ENCODE measurements at regions not wholly inside any gene's neighbourhood (a gene's known extent, or its start where the extent isn't known, plus 50 kb on each side); places are given as distances from the start of the nearest gene placed in this dataset.
"Not testable (repeated sequence)": the region's sequence is repeated elsewhere in the genome, so short reads cannot be mapped to it uniquely, and the experiment has no call there.

- WGBS, 2 donors = 52 to 59% methylated on average over 2 of the region's 2 CpGs
- intact Hi-C loops (cut with DNase I; ENCODE audit: low total_unique reads) = no loop called here
- no peak for DNase-seq (ENCODE audit: low spot score in 2 of 2)
- H3K4me3 ChIP-seq (ENCODE audit: low read depth, poor library complexity, severe bottlenecking) = no peak overlapping the region
- TF ChIP-seq POLR2A (IDR thresholded peaks at IDR 0.05) (no peak), CTCF (IDR thresholded peaks at IDR 0.05) (no peak)
Measured at GRCh38 chr4:177187371-177187770, 122.3 kb upstream of the NEIL3 start.

GRCh38 chr4:177190995-177191580 lies 118.6 kb upstream of the NEIL3 start:
- H3K4me3 ChIP-seq (ENCODE audit: low read depth, poor library complexity, severe bottlenecking) = no peak overlapping the region
- TF ChIP-seq CTCF (IDR thresholded peaks at IDR 0.05) = no peak
- no peak for TF ChIP-seq POLR2A (IDR thresholded peaks at IDR 0.05)
- DNase-seq (ENCODE audit: low spot score in 2 of 2) = no peak
- intact Hi-C loops (cut with DNase I; ENCODE audit: low total_unique reads) = no loop called here
- WGBS, 2 donors = 52 to 53% methylated on average over 3 of the region's 3 CpGs

GRCh38 chr4:177191586-177191985 lies 118.1 kb upstream of the NEIL3 start:
- 64 to 69% methylated on average over 4 of the region's 4 CpGs for WGBS, 2 donors
- no peak for TF ChIP-seq CTCF (IDR thresholded peaks at IDR 0.05)
- no peak for TF ChIP-seq POLR2A (IDR thresholded peaks at IDR 0.05)
- intact Hi-C loops (cut with DNase I; ENCODE audit: low total_unique reads) = no loop called here
- no peak overlapping the region for H3K4me3 ChIP-seq (ENCODE audit: low read depth, poor library complexity, severe bottlenecking)
- no peak for DNase-seq (ENCODE audit: low spot score in 2 of 2)

GRCh38 chr4:177191991-177192390 lies 117.7 kb upstream of the NEIL3 start:
- WGBS, 2 donors = 85 to 87% methylated on average over 7 of the region's 7 CpGs
- H3K4me3 ChIP-seq (ENCODE audit: low read depth, poor library complexity, severe bottlenecking) = no peak overlapping the region
- DNase-seq (ENCODE audit: low spot score in 2 of 2) = no peak
- no peak for TF ChIP-seq CTCF (IDR thresholded peaks at IDR 0.05)
- no peak for TF ChIP-seq POLR2A (IDR thresholded peaks at IDR 0.05)
- intact Hi-C loops (cut with DNase I; ENCODE audit: low total_unique reads) = no loop called here

- intact Hi-C loops (cut with DNase I; ENCODE audit: low total_unique reads); H3K4me3 ChIP-seq (ENCODE audit: low read depth, poor library complexity, severe bottlenecking); DNase-seq (ENCODE audit: low spot score in 2 of 2): not testable (repeated sequence)
- 96 to 97% methylated on average over 26 to 29 of the region's 47 CpGs for WGBS, 2 donors
Measured at GRCh38 chr4:177193024-177193715, 116.5 kb upstream of the NEIL3 start.

- WGBS, 2 donors = 77 to 88% methylated on average over 7 of the region's 7 CpGs
- no peak overlapping the region for H3K4me3 ChIP-seq (ENCODE audit: low read depth, poor library complexity, severe bottlenecking)
- intact Hi-C loops (cut with DNase I; ENCODE audit: low total_unique reads) = no loop called here
- no peak for DNase-seq (ENCODE audit: low spot score in 2 of 2)
- no peak for TF ChIP-seq CTCF (IDR thresholded peaks at IDR 0.05)
- no peak for TF ChIP-seq POLR2A (IDR thresholded peaks at IDR 0.05)
Measured at GRCh38 chr4:177194906-177195305, 114.8 kb upstream of the NEIL3 start.
